Ovary (tissue), 3 donors: ENCODE measurements at regions not wholly inside any gene's neighbourhood (a gene's known extent, or its start where the extent isn't known, plus 50 kb on each side); places are given as distances from the start of the nearest gene placed in this dataset.

Experiments used
- CTCF ChIP-seq, 3 donors: fragments of 450-650 bp in 2 of 3; fragments of 200-600 bp in 1 of 3; IDR thresholded peaks; one replicate each; pipeline versions ENCODE4 v1.5.1 to v1.8.0; 2016 to 2022; ENCODE audit warnings: antibody characterized with exemption in 3 of 3, mild to moderate bottlenecking in 1 of 3
- EP300 ChIP-seq: sonication (generic); formaldehyde crosslinking; IDR thresholded peaks from one replicate; pipeline ENCODE4 v1.6.1; 2017; ENCODE audit warnings: antibody characterized with exemption
- donor health status: DM: no; HTN: no; CAD: no.

- TF ChIP-seq CTCF (IDR thresholded peaks at IDR 0.05) (no peak), EP300 (no peak)
These were observed 63.9 kb upstream of the NHSL1 start for GRCh38 chr6:138563231-138563630.
